ENCODE measurements at regions not wholly inside any gene's neighbourhood (a gene's known extent, or its start where the extent isn't known, plus 50 kb on each side); places are given as distances from the start of the nearest gene placed in this dataset.
"Not testable (repeated sequence)": the region's sequence is repeated elsewhere in the genome, so short reads cannot be mapped to it uniquely, and the experiment has no call there.

- not testable (repeated sequence) for H3K36me3 ChIP-seq (ENCODE audit: control insufficient read depth in 2 of 2, insufficient read depth in 2 of 2, low read length in 2 of 2); H3K9me3 ChIP-seq (ENCODE audit: control insufficient read depth in 2 of 2, low read length in 2 of 2); H3K27me3 ChIP-seq (ENCODE audit: control insufficient read depth in 2 of 2, insufficient read depth in 2 of 2, low read length in 2 of 2); H3K4me1 ChIP-seq (ENCODE audit: control insufficient read depth in 2 of 2, insufficient read depth in 2 of 2, low read length in 2 of 2); H3K27ac ChIP-seq (ENCODE audit: low read depth in 2 of 2, low read length in 2 of 2); H3K4me3 ChIP-seq (ENCODE audit: low read length in 2 of 2); H3K9ac ChIP-seq (ENCODE audit: low read depth in 1 of 2, low read length in 2 of 2)
Observed at GRCh38 chr7:109596948-109597347, 1027.3 kb downstream of the DNAJB9 start.

- Histone ChIP-seq H3K27me3 (ENCODE audit: control insufficient read depth in 2 of 2, insufficient read depth in 2 of 2, low read length in 2 of 2) (no peaks in the 10 kb centered on the region), H3K27ac (ENCODE audit: low read depth in 2 of 2, low read length in 2 of 2) (no peak overlapping the region), H3K4me1 (ENCODE audit: control insufficient read depth in 2 of 2, insufficient read depth in 2 of 2, low read length in 2 of 2) (no peaks in the 10 kb centered on the region), H3K4me3 (ENCODE audit: low read length in 2 of 2) (no peak overlapping the region), H3K36me3 (ENCODE audit: control insufficient read depth in 2 of 2, insufficient read depth in 2 of 2, low read length in 2 of 2) (no peaks in the 10 kb centered on the region), H3K9me3 (ENCODE audit: control insufficient read depth in 2 of 2, low read length in 2 of 2) (no peaks in the 10 kb centered on the region), H3K9ac (ENCODE audit: low read depth in 1 of 2, low read length in 2 of 2) (no peak overlapping the region)
Observed at GRCh38 chr7:109611656-109612055, 1042.0 kb downstream of the DNAJB9 start.

DNA sequence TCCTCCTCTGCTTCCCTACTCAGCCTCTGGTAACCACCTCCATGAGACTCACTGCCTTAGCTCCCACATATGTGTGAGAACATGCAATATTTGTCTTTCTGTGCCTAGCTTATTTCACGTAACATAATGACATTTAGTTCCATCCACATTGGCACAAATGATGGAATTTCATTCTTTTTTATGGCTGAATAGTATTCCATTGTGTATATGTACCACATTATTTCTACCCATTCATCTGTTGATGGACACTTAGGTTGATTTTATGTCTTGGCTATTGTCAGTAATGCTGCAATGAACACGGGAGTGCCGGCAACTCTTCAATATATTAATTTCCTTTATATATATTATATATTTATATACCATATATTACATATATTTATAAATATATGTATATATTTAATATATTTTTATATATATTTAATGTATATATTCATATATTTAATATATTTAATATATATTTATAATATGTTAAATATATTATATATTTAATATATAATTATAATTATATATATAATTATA lies 1046.9 kb downstream of the DNAJB9 start:
- H3K27ac ChIP-seq (ENCODE audit: low read depth in 2 of 2, low read length in 2 of 2), result no peak overlapping the region
- H3K4me1 ChIP-seq (ENCODE audit: control insufficient read depth in 2 of 2, insufficient read depth in 2 of 2, low read length in 2 of 2), result no peaks in the 10 kb centered on the region
- H3K9ac ChIP-seq (ENCODE audit: low read depth in 1 of 2, low read length in 2 of 2), result no peak overlapping the region
- no peak overlapping the region for H3K4me3 ChIP-seq (ENCODE audit: low read length in 2 of 2)
- no peaks in the 10 kb centered on the region for H3K36me3 ChIP-seq (ENCODE audit: control insufficient read depth in 2 of 2, insufficient read depth in 2 of 2, low read length in 2 of 2)
- no peaks in the 10 kb centered on the region for H3K9me3 ChIP-seq (ENCODE audit: control insufficient read depth in 2 of 2, low read length in 2 of 2)
- H3K27me3 ChIP-seq (ENCODE audit: control insufficient read depth in 2 of 2, insufficient read depth in 2 of 2, low read length in 2 of 2), result no peaks in the 10 kb centered on the region

- H3K4me3 ChIP-seq (ENCODE audit: low read length in 2 of 2), result no peak overlapping the region
- H3K9ac ChIP-seq (ENCODE audit: low read depth in 1 of 2, low read length in 2 of 2), result no peak overlapping the region
- peaks cover 0 to 2% of the 10 kb centered on the region in 2 donors for H3K9me3 ChIP-seq (ENCODE audit: control insufficient read depth in 2 of 2, low read length in 2 of 2)
- no peaks in the 10 kb centered on the region for H3K4me1 ChIP-seq (ENCODE audit: control insufficient read depth in 2 of 2, insufficient read depth in 2 of 2, low read length in 2 of 2)
- no peak overlapping the region for H3K27ac ChIP-seq (ENCODE audit: low read depth in 2 of 2, low read length in 2 of 2)
- no peaks in the 10 kb centered on the region for H3K27me3 ChIP-seq (ENCODE audit: control insufficient read depth in 2 of 2, insufficient read depth in 2 of 2, low read length in 2 of 2)
- H3K36me3 ChIP-seq (ENCODE audit: control insufficient read depth in 2 of 2, insufficient read depth in 2 of 2, low read length in 2 of 2), result no peaks in the 10 kb centered on the region
Observed at GRCh38 chr7:109622320-109622719, 1052.6 kb downstream of the DNAJB9 start.

DNA sequence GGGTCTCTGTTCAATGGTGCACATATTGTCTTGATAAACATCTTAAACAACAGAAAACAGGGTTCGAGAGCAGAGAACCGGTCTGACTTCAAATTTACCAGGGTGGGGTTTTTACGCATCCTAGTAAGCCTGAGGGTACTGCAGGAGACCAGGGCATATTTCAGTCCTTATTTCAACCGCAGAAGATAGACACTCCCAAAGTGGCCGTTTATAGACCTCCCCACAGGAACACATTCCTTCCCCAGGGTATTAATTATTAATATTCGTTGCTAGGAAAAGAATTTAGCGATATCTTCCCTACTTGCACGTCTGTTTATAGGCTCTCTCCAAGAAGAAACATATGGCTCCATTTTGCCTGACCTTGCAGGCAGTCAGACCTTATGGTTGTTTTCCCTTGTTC lies 1063.2 kb downstream of the DNAJB9 start:
- H3K4me1 ChIP-seq (ENCODE audit: control insufficient read depth in 2 of 2, insufficient read depth in 2 of 2, low read length in 2 of 2); H3K27me3 ChIP-seq (ENCODE audit: control insufficient read depth in 2 of 2, insufficient read depth in 2 of 2, low read length in 2 of 2); H3K27ac ChIP-seq (ENCODE audit: low read depth in 2 of 2, low read length in 2 of 2); H3K9me3 ChIP-seq (ENCODE audit: control insufficient read depth in 2 of 2, low read length in 2 of 2); H3K4me3 ChIP-seq (ENCODE audit: low read length in 2 of 2); H3K36me3 ChIP-seq (ENCODE audit: control insufficient read depth in 2 of 2, insufficient read depth in 2 of 2, low read length in 2 of 2); H3K9ac ChIP-seq (ENCODE audit: low read depth in 1 of 2, low read length in 2 of 2): not testable (repeated sequence)

- H3K36me3 ChIP-seq (ENCODE audit: control insufficient read depth in 2 of 2, insufficient read depth in 2 of 2, low read length in 2 of 2), result no peaks in the 10 kb centered on the region
- no peaks in the 10 kb centered on the region for H3K4me1 ChIP-seq (ENCODE audit: control insufficient read depth in 2 of 2, insufficient read depth in 2 of 2, low read length in 2 of 2)
- no peak overlapping the region for H3K9ac ChIP-seq (ENCODE audit: low read depth in 1 of 2, low read length in 2 of 2)
- H3K27me3 ChIP-seq (ENCODE audit: control insufficient read depth in 2 of 2, insufficient read depth in 2 of 2, low read length in 2 of 2), result no peaks in the 10 kb centered on the region
- peaks cover 0 to 2% of the 10 kb centered on the region in 2 donors for H3K9me3 ChIP-seq (ENCODE audit: control insufficient read depth in 2 of 2, low read length in 2 of 2)
- no peak overlapping the region for H3K4me3 ChIP-seq (ENCODE audit: low read length in 2 of 2)
- H3K27ac ChIP-seq (ENCODE audit: low read depth in 2 of 2, low read length in 2 of 2), result no peak overlapping the region
Observed at GRCh38 chr7:109635374-109635773, 1065.7 kb downstream of the DNAJB9 start.

GRCh38 chr7:109637428-109637990 lies 1067.8 kb downstream of the DNAJB9 start:
- no peaks in the 10 kb centered on the region for H3K4me1 ChIP-seq (ENCODE audit: control insufficient read depth in 2 of 2, insufficient read depth in 2 of 2, low read length in 2 of 2)
- H3K9me3 ChIP-seq (ENCODE audit: control insufficient read depth in 2 of 2, low read length in 2 of 2), result peaks cover 0 to 2% of the 10 kb centered on the region in 2 donors
- H3K4me3 ChIP-seq (ENCODE audit: low read length in 2 of 2), result no peak overlapping the region

GRCh38 chr7:109638321-109638720 lies 1068.6 kb downstream of the DNAJB9 start:
- Histone ChIP-seq H3K4me3 (ENCODE audit: low read length in 2 of 2) (no peak overlapping the region), H3K4me1 (ENCODE audit: control insufficient read depth in 2 of 2, insufficient read depth in 2 of 2, low read length in 2 of 2) (no peaks in the 10 kb centered on the region), H3K27ac (ENCODE audit: low read depth in 2 of 2, low read length in 2 of 2) (no peak overlapping the region), H3K9me3 (ENCODE audit: control insufficient read depth in 2 of 2, low read length in 2 of 2) (no peaks in the 10 kb centered on the region), H3K27me3 (ENCODE audit: control insufficient read depth in 2 of 2, insufficient read depth in 2 of 2, low read length in 2 of 2) (no peaks in the 10 kb centered on the region), H3K36me3 (ENCODE audit: control insufficient read depth in 2 of 2, insufficient read depth in 2 of 2, low read length in 2 of 2) (no peaks in the 10 kb centered on the region), H3K9ac (ENCODE audit: low read depth in 1 of 2, low read length in 2 of 2) (no peak overlapping the region)

More at GRCh38 chr7:109637428-109637990, 1067.8 kb downstream of the DNAJB9 start:
- no peak overlapping the region for H3K27ac ChIP-seq (ENCODE audit: low read depth in 2 of 2, low read length in 2 of 2)
- H3K36me3 ChIP-seq (ENCODE audit: control insufficient read depth in 2 of 2, insufficient read depth in 2 of 2, low read length in 2 of 2), result no peaks in the 10 kb centered on the region
- H3K27me3 ChIP-seq (ENCODE audit: control insufficient read depth in 2 of 2, insufficient read depth in 2 of 2, low read length in 2 of 2), result no peaks in the 10 kb centered on the region
- H3K9ac ChIP-seq (ENCODE audit: low read depth in 1 of 2, low read length in 2 of 2), result no peak overlapping the region

DNA sequence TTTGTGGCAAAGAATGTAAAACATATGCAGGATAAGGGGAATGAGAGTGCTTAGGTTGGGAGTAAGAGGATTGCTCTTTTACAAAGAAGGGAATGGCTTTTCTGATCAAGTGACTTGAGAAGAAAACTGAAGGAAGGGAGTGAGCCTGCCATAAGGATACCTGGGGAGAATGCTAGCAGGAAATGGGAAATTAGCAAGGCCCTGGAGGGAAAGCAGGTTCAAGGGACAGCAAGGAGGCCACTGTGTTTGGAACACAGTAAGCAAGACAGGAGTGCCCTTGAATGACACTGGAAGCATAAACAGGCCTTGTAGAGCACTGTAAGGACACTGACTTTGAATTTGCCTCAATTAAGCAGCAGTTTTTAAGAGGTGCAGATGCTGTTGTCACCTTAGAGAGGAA lies 1069.9 kb downstream of the DNAJB9 start:
- H3K27ac ChIP-seq (ENCODE audit: low read depth in 2 of 2, low read length in 2 of 2), result no peak overlapping the region
- H3K9me3 ChIP-seq (ENCODE audit: control insufficient read depth in 2 of 2, low read length in 2 of 2), result no peaks in the 10 kb centered on the region
- no peaks in the 10 kb centered on the region for H3K36me3 ChIP-seq (ENCODE audit: control insufficient read depth in 2 of 2, insufficient read depth in 2 of 2, low read length in 2 of 2)
- no peak overlapping the region for H3K9ac ChIP-seq (ENCODE audit: low read depth in 1 of 2, low read length in 2 of 2)
- no peak overlapping the region for H3K4me3 ChIP-seq (ENCODE audit: low read length in 2 of 2)
- no peaks in the 10 kb centered on the region for H3K27me3 ChIP-seq (ENCODE audit: control insufficient read depth in 2 of 2, insufficient read depth in 2 of 2, low read length in 2 of 2)
- no peaks in the 10 kb centered on the region for H3K4me1 ChIP-seq (ENCODE audit: control insufficient read depth in 2 of 2, insufficient read depth in 2 of 2, low read length in 2 of 2)

- Histone ChIP-seq H3K4me1 (ENCODE audit: control insufficient read depth in 2 of 2, insufficient read depth in 2 of 2, low read length in 2 of 2) (no peaks in the 10 kb centered on the region), H3K27me3 (ENCODE audit: control insufficient read depth in 2 of 2, insufficient read depth in 2 of 2, low read length in 2 of 2) (no peaks in the 10 kb centered on the region)
Observed at GRCh38 chr7:109641445-109641844, 1071.8 kb downstream of the DNAJB9 start.

GRCh38 chr7:109646124-109646523 lies 1076.5 kb downstream of the DNAJB9 start:
- no peaks in the 10 kb centered on the region for H3K9me3 ChIP-seq (ENCODE audit: control insufficient read depth in 2 of 2, low read length in 2 of 2)
- no peaks in the 10 kb centered on the region for H3K4me1 ChIP-seq (ENCODE audit: control insufficient read depth in 2 of 2, insufficient read depth in 2 of 2, low read length in 2 of 2)
- no peak overlapping the region for H3K4me3 ChIP-seq (ENCODE audit: low read length in 2 of 2)
- no peak overlapping the region for H3K9ac ChIP-seq (ENCODE audit: low read depth in 1 of 2, low read length in 2 of 2)
- H3K27ac ChIP-seq (ENCODE audit: low read depth in 2 of 2, low read length in 2 of 2), result no peak overlapping the region
- no peaks in the 10 kb centered on the region for H3K36me3 ChIP-seq (ENCODE audit: control insufficient read depth in 2 of 2, insufficient read depth in 2 of 2, low read length in 2 of 2)
- H3K27me3 ChIP-seq (ENCODE audit: control insufficient read depth in 2 of 2, insufficient read depth in 2 of 2, low read length in 2 of 2), result no peaks in the 10 kb centered on the region

More at GRCh38 chr7:109641445-109641844, 1071.8 kb downstream of the DNAJB9 start:
- H3K27ac ChIP-seq (ENCODE audit: low read depth in 2 of 2, low read length in 2 of 2), result no peak overlapping the region
- H3K9me3 ChIP-seq (ENCODE audit: control insufficient read depth in 2 of 2, low read length in 2 of 2), result no peaks in the 10 kb centered on the region
- H3K4me3 ChIP-seq (ENCODE audit: low read length in 2 of 2), result no peak overlapping the region
- H3K9ac ChIP-seq (ENCODE audit: low read depth in 1 of 2, low read length in 2 of 2), result no peak overlapping the region
- no peaks in the 10 kb centered on the region for H3K36me3 ChIP-seq (ENCODE audit: control insufficient read depth in 2 of 2, insufficient read depth in 2 of 2, low read length in 2 of 2)

All from mucosa of rectum (tissue), 2 donors.